SU-DHL-6 (cell line): ENCODE measurements at regions not wholly inside any gene's neighbourhood (a gene's known extent, or its start where the extent isn't known, plus 50 kb on each side); places are given as distances from the start of the nearest gene placed in this dataset.

ENCODE experiments used
- H2AFZ ChIP-seq: fragments of 200-600 bp; sonication (generic); 2 replicates; pipeline ENCODE4 v1.6.1; 2014; ENCODE audit warnings: low read depth, mild to moderate bottlenecking, moderate library complexity, mixed read lengths, antibody characterized with exemption, low read length; ENCODE audit not compliant: severe bottlenecking
- H3F3A ChIP-seq: fragments of 200-600 bp; shearing (Covaris generic); 2 replicates; pipeline ENCODE4 v1.6.0; 2016; ENCODE audit warnings: antibody characterized with exemption, mild to moderate bottlenecking; ENCODE audit not compliant: insufficient read depth
- H3K27ac ChIP-seq: fragments of 200-600 bp; sonication (generic); 2 replicates; pipeline ENCODE4 v1.5.1; 2016; ENCODE audit warnings: low read depth, mild to moderate bottlenecking, low read length, moderate library complexity, mixed read lengths
- H3K27me3 ChIP-seq: fragments of 200-600 bp; sonication (generic), shearing (Covaris generic); 2 replicates; pipeline ENCODE4 v1.6.0; 2014; ENCODE audit warnings: mild to moderate bottlenecking, low read length
- H3K36me3 ChIP-seq: fragments of 200-600 bp; sonication (generic); 2 replicates; pipeline ENCODE4 v1.6.1; 2014; ENCODE audit warnings: mild to moderate bottlenecking, low read length, mixed read lengths
- H3K4me2 ChIP-seq: fragments of 300-600, 200-600 bp; shearing (Covaris generic), sonication (generic); 2 replicates; pipeline ENCODE4 v1.6.0; 2014; ENCODE audit warnings: low read length, low read depth, mild to moderate bottlenecking; ENCODE audit not compliant: poor library complexity, severe bottlenecking
- H3K4me3 ChIP-seq: fragments of 200-600 bp; sonication (generic); 2 replicates; pipeline ENCODE4 v1.5.1; 2014; ENCODE audit warnings: antibody characterized with exemption, low read length, mild to moderate bottlenecking, mixed read lengths; ENCODE audit not compliant: insufficient read depth, poor library complexity, severe bottlenecking
- H3K79me2 ChIP-seq: fragments of 200-600 bp; sonication (generic); 2 replicates; pipeline ENCODE4 v1.6.1; 2014; ENCODE audit warnings: mild to moderate bottlenecking, low read length, moderate library complexity; ENCODE audit not compliant: insufficient read depth
- H3K9ac ChIP-seq: fragments of 200-600 bp; sonication (generic); 2 replicates; pipeline ENCODE4 v1.7.0; 2014; ENCODE audit warnings: mild to moderate bottlenecking, low read length
- H3K9me2 ChIP-seq: fragments of 200-600 bp; sonication (generic); replicated peaks from 2 replicates; pipeline ENCODE4 v1.6.1; 2014; ENCODE audit warnings: low read length; ENCODE audit not compliant: insufficient read depth
- H3K9me3 ChIP-seq: fragments of 200-600 bp; sonication (generic); 2 replicates; pipeline ENCODE4 v1.6.1; 2014; ENCODE audit warnings: low read length, mixed read lengths; ENCODE audit not compliant: insufficient read depth
- H4K20me1 ChIP-seq: fragments of 200-600 bp; sonication (generic); 2 replicates; pipeline ENCODE4 v1.6.1; 2014; ENCODE audit warnings: low read depth, mild to moderate bottlenecking, antibody characterized with exemption, low read length, moderate library complexity, mixed read lengths
- CTCF ChIP-seq: fragments of 200-600 bp; sonication (generic); IDR thresholded peaks from one replicate; pipeline ENCODE4 v1.5.1; 2017; ENCODE audit warnings: antibody characterized with exemption, mild to moderate bottlenecking, low read length, moderate library complexity; ENCODE audit not compliant: insufficient read depth, poor library complexity, severe bottlenecking
- EZH2phosphoT487 ChIP-seq: fragments of 200-600 bp; sonication (generic), shearing (Covaris generic); conservative IDR thresholded peaks from 2 replicates; pipeline ENCODE4 v1.6.1; 2018; ENCODE audit warnings: mild to moderate bottlenecking, antibody characterized with exemption, low read length, moderate library complexity, mixed read lengths

- no peak overlapping the region for H3K4me3 ChIP-seq
- H2AFZ ChIP-seq: no peak overlapping the region
- no peaks in the 10 kb centered on the region for H3K27me3 ChIP-seq
- H4K20me1 ChIP-seq: no peaks in the 10 kb centered on the region
- no peaks in the 10 kb centered on the region for H3K9me2 ChIP-seq
- no peak for TF ChIP-seq EZH2phosphoT487
- no peaks in the 10 kb centered on the region for H3K36me3 ChIP-seq
- H3K9me3 ChIP-seq: no peaks in the 10 kb centered on the region
- no peak overlapping the region for H3K9ac ChIP-seq
- no peaks in the 10 kb centered on the region for H3F3A ChIP-seq
- H3K4me2 ChIP-seq: no peak overlapping the region
- H3K27ac ChIP-seq: no peak overlapping the region
- no peaks in the 10 kb centered on the region for H3K79me2 ChIP-seq
These were observed 70.0 kb upstream of the TNFSF4 start for GRCh38 chr1:173276922-173277800.

- no peaks in the 10 kb centered on the region for H3K9me2 ChIP-seq
- H3K4me2 ChIP-seq: no peak overlapping the region
- H3F3A ChIP-seq: no peaks in the 10 kb centered on the region
- no peaks in the 10 kb centered on the region for H3K79me2 ChIP-seq
- H3K27ac ChIP-seq: no peak overlapping the region
- H3K27me3 ChIP-seq: no peaks in the 10 kb centered on the region
- no peak overlapping the region for H3K4me3 ChIP-seq
- H3K9ac ChIP-seq: no peak overlapping the region
- H4K20me1 ChIP-seq: no peaks in the 10 kb centered on the region
- TF ChIP-seq CTCF (no peak), EZH2phosphoT487 (no peak)
- no peaks in the 10 kb centered on the region for H3K36me3 ChIP-seq
- no peak overlapping the region for H2AFZ ChIP-seq
- no peaks in the 10 kb centered on the region for H3K9me3 ChIP-seq
These were observed 73.9 kb upstream of the TNFSF4 start for GRCh38 chr1:173280899-173281660.

DNA sequence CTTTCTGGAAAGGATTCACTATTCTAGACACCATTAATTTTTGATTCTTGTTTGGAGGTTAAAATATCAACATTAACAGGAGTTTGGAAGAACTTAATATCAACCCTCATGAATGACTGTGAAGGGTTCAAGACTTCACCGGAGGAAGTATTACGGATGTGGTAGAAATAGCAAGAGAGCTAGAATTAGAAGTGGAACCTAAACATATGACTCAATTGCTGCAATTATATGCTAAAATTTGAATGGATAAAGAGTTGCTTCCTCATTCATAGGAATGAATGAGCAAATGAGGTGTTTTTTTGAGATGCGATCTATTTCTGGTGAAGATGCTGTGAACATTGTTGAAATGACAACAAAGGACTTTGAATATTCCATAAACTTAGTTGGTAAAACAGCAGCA, 77.9 kb upstream of the TNFSF4 start:
- Histone ChIP-seq H3K9me3 (no peaks in the 10 kb centered on the region), H3K4me2 (no peak overlapping the region), H3K27ac (no peak overlapping the region), H4K20me1 (no peaks in the 10 kb centered on the region), H3F3A (no peaks in the 10 kb centered on the region), H3K9ac (no peak overlapping the region), H2AFZ (no peak overlapping the region), H3K4me3 (no peak overlapping the region), H3K27me3 (no peaks in the 10 kb centered on the region), H3K36me3 (no peaks in the 10 kb centered on the region), H3K79me2 (no peaks in the 10 kb centered on the region), H3K9me2 (no peaks in the 10 kb centered on the region)
- TF ChIP-seq EZH2phosphoT487: no peak
- TF ChIP-seq CTCF: no peak
